ENCODE measurements at regions not wholly inside any gene's neighbourhood (a gene's known extent, or its start where the extent isn't known, plus 50 kb on each side); places are given as distances from the start of the nearest gene placed in this dataset.

- intact Hi-C loops (cut with DNase I, micrococcal nuclease) = no loop called here
- ChIA-PET POLR2A (no interaction called here), CTCF (interaction anchor here (1.4 kb wide), 1 partner anchor 15 kb away, joined by 4 read pairs; no protein-coding TSS in a partner anchor)
- H3K4me1 Mint-ChIP-seq = peaks cover 3% of the 10 kb centered on the region
- no peaks in the 10 kb centered on the region for H3K36me3 Mint-ChIP-seq (ENCODE audit: low read depth)
- no peak overlapping the region for H3K4me3 Mint-ChIP-seq
- ATAC-seq (no peak), DNase-seq (no peak)
- no peak overlapping the region for H3K27ac Mint-ChIP-seq
- H3K27me3 Mint-ChIP-seq = peaks cover 9% of the 10 kb centered on the region
- H3K9me3 Mint-ChIP-seq (ENCODE audit: low read depth) = peaks cover 5% of the 10 kb centered on the region
These were observed 119.7 kb upstream of the FAM3C start for GRCh38 chr7:121515630-121516401.

GRCh38 chr7:121515229-121515628 is 119.1 kb upstream of the FAM3C start:
- peaks cover 2% of the 10 kb centered on the region for H3K4me1 Mint-ChIP-seq
- ChIA-PET POLR2A (no interaction called here), CTCF (interaction anchor here (0.9 to 1.1 kb wide), 2 partner anchors 148 to 478 kb away, joined by 3 read pairs; no protein-coding TSS in a partner anchor)
- no peaks in the 10 kb centered on the region for H3K36me3 Mint-ChIP-seq (ENCODE audit: low read depth)
- ATAC-seq (no peak), DNase-seq (no peak)
- H3K27me3 Mint-ChIP-seq = peaks cover 9% of the 10 kb centered on the region
- intact Hi-C loops (cut with DNase I, micrococcal nuclease) = no loop called here
- peaks cover 7% of the 10 kb centered on the region for H3K9me3 Mint-ChIP-seq (ENCODE audit: low read depth)
- no peak overlapping the region for H3K4me3 Mint-ChIP-seq
- H3K27ac Mint-ChIP-seq = no peak overlapping the region

GRCh38 chr7:121513105-121513504 is 117.0 kb upstream of the FAM3C start:
- H3K4me3 Mint-ChIP-seq = no peak overlapping the region
- peaks cover 19% of the 10 kb centered on the region for H3K27me3 Mint-ChIP-seq
- ChIA-PET CTCF (interaction anchor here (0.8 kb wide), 1 partner anchor 12 kb away, joined by 3 read pairs; no protein-coding TSS in a partner anchor), POLR2A (interaction anchor here (0.7 kb wide), 1 partner anchor 816 kb away, joined by 4 read pairs; no protein-coding TSS in a partner anchor)
- no peaks in the 10 kb centered on the region for H3K4me1 Mint-ChIP-seq
- H3K27ac Mint-ChIP-seq = no peak overlapping the region
- H3K36me3 Mint-ChIP-seq (ENCODE audit: low read depth) = no peaks in the 10 kb centered on the region
- no peak for DNase-seq
- intact Hi-C loops (cut with DNase I, micrococcal nuclease) = no loop called here
- peaks cover 7% of the 10 kb centered on the region for H3K9me3 Mint-ChIP-seq (ENCODE audit: low read depth)
- ATAC-seq = no peak

- Mint-ChIP-seq H3K27me3 (peaks cover 19% of the 10 kb centered on the region), H3K4me3 (no peak overlapping the region), H3K27ac (no peak overlapping the region), H3K36me3 (ENCODE audit: low read depth) (no peaks in the 10 kb centered on the region), H3K9me3 (ENCODE audit: low read depth) (peaks cover 14% of the 10 kb centered on the region), H3K4me1 (no peaks in the 10 kb centered on the region)
- ATAC-seq = no peak
- ChIA-PET CTCF (interaction anchor here (2.7 kb wide), 1 partner anchor 144 kb away, joined by 10 read pairs; no protein-coding TSS in a partner anchor), POLR2A (no interaction called here)
- DNase-seq = no peak
- intact Hi-C loops (cut with DNase I, micrococcal nuclease) = loop anchor here in 1 of 2 experiments (1.0 kb wide), 1 partner anchor 145 kb away; no protein-coding TSS in a partner anchor
These were observed 114.9 kb upstream of the FAM3C start for GRCh38 chr7:121510858-121511482.

- Mint-ChIP-seq H3K27me3 (peaks cover 19% of the 10 kb centered on the region), H3K9me3 (ENCODE audit: low read depth) (peaks cover 21% of the 10 kb centered on the region), H3K4me1 (no peaks in the 10 kb centered on the region), H3K27ac (no peak overlapping the region), H3K36me3 (ENCODE audit: low read depth) (no peaks in the 10 kb centered on the region), H3K4me3 (no peak overlapping the region)
- ChIA-PET CTCF (interaction anchor here (2.7 kb wide), 1 partner anchor 143 kb away, joined by 10 read pairs; no protein-coding TSS in a partner anchor), POLR2A (no interaction called here)
- intact Hi-C loops (cut with DNase I, micrococcal nuclease) = loop anchor here in 1 of 2 experiments (1.0 kb wide), 1 partner anchor 144 kb away; no protein-coding TSS in a partner anchor
- peak; percentile 13 for DNase-seq
- ATAC-seq = no peak
These were observed 114.2 kb upstream of the FAM3C start for GRCh38 chr7:121510302-121510701.

GRCh38 chr7:121505540-121506182 is 109.6 kb upstream of the FAM3C start:
- DNase-seq (no peak), ATAC-seq (no peak)
- CTCF ChIA-PET = interaction anchor here (0.7 to 2.0 kb wide), 2 partner anchors 29 to 138 kb away, joined by 3 to 5 read pairs; no protein-coding TSS in a partner anchor
- H3K9me3 Mint-ChIP-seq (ENCODE audit: low read depth) = peaks cover 28% of the 10 kb centered on the region
- H3K27ac Mint-ChIP-seq = no peak overlapping the region
- H3K27me3 Mint-ChIP-seq = peaks cover 19% of the 10 kb centered on the region
- intact Hi-C loops (cut with DNase I, micrococcal nuclease) = no loop called here
- peaks cover 4% of the 10 kb centered on the region for H3K4me1 Mint-ChIP-seq
- no peaks in the 10 kb centered on the region for H3K36me3 Mint-ChIP-seq (ENCODE audit: low read depth)
- H3K4me3 Mint-ChIP-seq = no peak overlapping the region
- POLR2A ChIA-PET = no interaction called here

- Mint-ChIP-seq H3K9me3 (ENCODE audit: low read depth) (peaks cover 27% of the 10 kb centered on the region), H3K27ac (no peak overlapping the region), H3K36me3 (ENCODE audit: low read depth) (no peaks in the 10 kb centered on the region), H3K4me1 (peaks cover 9% of the 10 kb centered on the region), H3K4me3 (no peak overlapping the region), H3K27me3 (peaks cover 19% of the 10 kb centered on the region)
- intact Hi-C loops (cut with DNase I, micrococcal nuclease) = no loop called here
- ChIA-PET POLR2A (no interaction called here), CTCF (no interaction called here)
- DNase-seq (no peak), ATAC-seq (no peak)
These were observed 108.9 kb upstream of the FAM3C start for GRCh38 chr7:121505021-121505420.

- H3K27ac Mint-ChIP-seq = no peak overlapping the region
- ChIA-PET POLR2A (no interaction called here), CTCF (interaction anchor here (1.4 kb wide), 1 partner anchor 15 kb away, joined by 3 read pairs; no protein-coding TSS in a partner anchor)
- H3K4me3 Mint-ChIP-seq = no peak overlapping the region
- no peaks in the 10 kb centered on the region for H3K36me3 Mint-ChIP-seq (ENCODE audit: low read depth)
- H3K4me1 Mint-ChIP-seq = peaks cover 15% of the 10 kb centered on the region
- no peak for DNase-seq
- peaks cover 17% of the 10 kb centered on the region for H3K27me3 Mint-ChIP-seq
- no peak for ATAC-seq
- H3K9me3 Mint-ChIP-seq (ENCODE audit: low read depth) = peaks cover 27% of the 10 kb centered on the region
- intact Hi-C loops (cut with DNase I, micrococcal nuclease) = no loop called here
These were observed 108.4 kb upstream of the FAM3C start for GRCh38 chr7:121504482-121504881.

GRCh38 chr7:121503730-121504129 is 107.6 kb upstream of the FAM3C start:
- Mint-ChIP-seq H3K4me3 (no peak overlapping the region), H3K27me3 (peaks cover 10% of the 10 kb centered on the region), H3K4me1 (peaks cover 16% of the 10 kb centered on the region), H3K36me3 (ENCODE audit: low read depth) (no peaks in the 10 kb centered on the region), H3K27ac (no peak overlapping the region), H3K9me3 (ENCODE audit: low read depth) (peaks cover 27% of the 10 kb centered on the region)
- ChIA-PET POLR2A (interaction anchor here (0.8 kb wide), 1 partner anchor 361 kb away, joined by 8 read pairs; no protein-coding TSS in a partner anchor), CTCF (interaction anchor here (0.6 to 1.4 kb wide), 2 partner anchors 16 to 78 kb away, joined by 3 read pairs; no protein-coding TSS in a partner anchor)
- DNase-seq = no peak
- ATAC-seq = no peak
- intact Hi-C loops (cut with DNase I, micrococcal nuclease) = no loop called here

- Mint-ChIP-seq H3K4me1 (peaks cover 16% of the 10 kb centered on the region), H3K4me3 (no peak overlapping the region), H3K9me3 (ENCODE audit: low read depth) (peaks cover 27% of the 10 kb centered on the region), H3K27me3 (peaks cover 9% of the 10 kb centered on the region), H3K27ac (no peak overlapping the region), H3K36me3 (ENCODE audit: low read depth) (no peaks in the 10 kb centered on the region)
- DNase-seq = no peak
- intact Hi-C loops (cut with DNase I, micrococcal nuclease) = no loop called here
- no peak for ATAC-seq
- POLR2A ChIA-PET = interaction anchor here (0.8 kb wide), 1 partner anchor 360 kb away, joined by 8 read pairs; no protein-coding TSS in a partner anchor
- CTCF ChIA-PET = interaction anchor here (1.4 kb wide), 1 partner anchor 16 kb away, joined by 3 read pairs; no protein-coding TSS in a partner anchor
These were observed 106.9 kb upstream of the FAM3C start for GRCh38 chr7:121503039-121503438.

GRCh38 chr7:121501566-121501965 is 105.5 kb upstream of the FAM3C start:
- H3K4me3 Mint-ChIP-seq = no peak overlapping the region
- no peak for ATAC-seq
- intact Hi-C loops (cut with DNase I, micrococcal nuclease) = loop anchor here in 1 of 2 experiments (2.0 kb wide), 2 partner anchors 43 to 63 kb away; no protein-coding TSS in a partner anchor
- peaks cover 7% of the 10 kb centered on the region for H3K27me3 Mint-ChIP-seq
- H3K4me1 Mint-ChIP-seq = peaks cover 16% of the 10 kb centered on the region
- DNase-seq = no peak
- ChIA-PET POLR2A (no interaction called here), CTCF (interaction anchor here (1.0 kb wide), 1 partner anchor 46 kb away, joined by 4 read pairs; no protein-coding TSS in a partner anchor)
- peaks cover 29% of the 10 kb centered on the region for H3K9me3 Mint-ChIP-seq (ENCODE audit: low read depth)
- H3K36me3 Mint-ChIP-seq (ENCODE audit: low read depth) = no peaks in the 10 kb centered on the region
- no peak overlapping the region for H3K27ac Mint-ChIP-seq
